GM15510 (cell line): ENCODE measurements at regions not wholly inside any gene's neighbourhood (a gene's known extent, or its start where the extent isn't known, plus 50 kb on each side); places are given as distances from the start of the nearest gene placed in this dataset.

ENCODE experiments used
- POLR2A ChIP-seq: IDR thresholded peaks from 3 replicates; pipeline ENCODE4 v1.6.1; 2011; ENCODE audit warnings: borderline replicate concordance; ENCODE audit not compliant: insufficient read length; ENCODE audit errors: extremely low read depth

DNA sequence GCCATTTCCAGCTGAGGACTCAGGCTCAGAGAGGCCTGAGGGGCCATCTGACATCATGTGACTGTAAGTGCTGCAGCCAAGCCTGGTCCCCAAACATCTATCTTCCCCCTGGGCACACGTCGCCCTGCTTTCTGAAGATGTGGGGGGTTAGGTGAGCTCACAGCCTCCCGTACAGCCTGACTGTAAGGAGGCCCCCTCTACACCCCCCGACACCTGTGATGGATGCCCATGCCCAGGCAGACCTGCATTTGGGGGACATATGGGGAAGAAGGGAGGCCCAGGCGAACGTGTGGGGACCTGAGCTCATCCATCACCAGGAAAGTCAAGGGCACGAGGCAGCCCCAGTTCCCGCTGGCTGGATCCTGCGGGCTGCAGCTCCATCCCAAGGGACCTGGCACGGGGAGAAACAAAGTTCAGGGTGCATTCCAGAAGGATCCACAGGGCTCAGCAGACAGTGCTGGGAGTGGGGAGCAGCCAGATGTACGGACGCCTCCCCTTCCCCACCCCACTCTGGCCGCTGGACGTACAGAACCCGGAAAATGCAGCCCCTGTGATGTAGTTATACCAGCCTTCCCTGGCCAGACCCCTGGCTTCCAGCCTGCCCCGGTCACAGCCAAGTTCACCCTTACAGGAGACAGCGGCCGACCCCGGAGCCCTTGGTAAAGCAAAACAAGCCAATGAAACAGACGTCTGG, 1431.4 kb downstream of the BRD1 start:
- no peak for TF ChIP-seq POLR2A

DNA sequence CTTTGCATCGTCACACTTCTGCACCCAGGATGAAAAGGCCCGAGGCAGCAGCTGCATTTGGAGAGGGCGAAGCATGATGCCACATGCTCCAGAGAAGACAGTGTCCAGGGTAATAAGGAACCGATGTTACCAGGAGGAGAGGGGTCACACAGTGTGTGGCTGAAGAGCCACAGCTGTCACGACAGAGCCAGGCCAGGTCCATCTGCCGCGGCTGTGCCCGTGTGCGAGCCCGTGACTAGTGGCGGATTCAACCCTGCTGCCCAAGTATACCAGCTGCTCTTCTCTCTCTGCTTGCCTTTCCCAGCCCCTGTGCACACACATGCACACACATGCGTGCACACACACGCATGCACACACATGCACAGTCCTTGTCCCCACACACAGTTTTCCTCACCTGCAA, 1432.5 kb downstream of the BRD1 start:
- no peak for TF ChIP-seq POLR2A

DNA sequence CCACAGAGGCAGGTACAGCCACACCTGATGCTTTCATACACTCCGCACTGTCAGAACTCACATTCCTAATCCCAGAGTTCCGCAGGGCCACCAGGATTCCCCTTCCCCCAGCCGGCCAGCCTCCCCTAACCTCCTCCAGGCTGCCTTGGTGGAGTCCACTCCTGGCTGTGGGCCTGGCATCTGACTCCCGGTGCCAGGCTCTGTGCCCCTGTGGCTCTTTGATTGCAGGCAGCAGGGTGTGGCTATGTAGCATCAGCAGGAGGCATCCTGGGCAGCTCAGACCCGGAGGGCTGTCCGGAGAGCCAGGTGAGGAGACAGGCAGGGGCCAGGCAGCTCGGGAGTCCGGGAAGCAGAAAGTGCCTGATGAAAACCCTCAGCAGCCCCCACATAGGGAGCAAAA, 1432.9 kb downstream of the BRD1 start:
- no peak for TF ChIP-seq POLR2A

DNA sequence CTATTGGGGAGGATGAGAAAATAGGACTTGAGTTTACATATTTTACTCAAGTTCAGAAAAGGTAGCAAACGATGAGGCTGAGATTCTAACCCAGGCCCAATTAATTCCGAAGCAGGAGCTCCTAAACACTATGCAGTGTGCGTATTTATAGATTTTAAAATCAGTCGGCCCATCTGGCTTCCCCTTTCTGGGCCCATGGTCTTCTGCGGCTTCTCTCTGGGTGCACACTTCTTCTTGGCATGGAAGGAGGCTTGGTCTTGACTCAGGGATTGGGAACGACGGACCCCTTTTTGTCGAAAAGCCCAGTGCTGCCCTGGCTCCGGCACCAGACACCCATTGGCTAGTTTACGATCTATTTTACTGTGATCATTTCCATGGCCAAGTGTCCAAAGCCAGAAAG, 1433.8 kb downstream of the BRD1 start:
- TF ChIP-seq POLR2A = no peak

DNA sequence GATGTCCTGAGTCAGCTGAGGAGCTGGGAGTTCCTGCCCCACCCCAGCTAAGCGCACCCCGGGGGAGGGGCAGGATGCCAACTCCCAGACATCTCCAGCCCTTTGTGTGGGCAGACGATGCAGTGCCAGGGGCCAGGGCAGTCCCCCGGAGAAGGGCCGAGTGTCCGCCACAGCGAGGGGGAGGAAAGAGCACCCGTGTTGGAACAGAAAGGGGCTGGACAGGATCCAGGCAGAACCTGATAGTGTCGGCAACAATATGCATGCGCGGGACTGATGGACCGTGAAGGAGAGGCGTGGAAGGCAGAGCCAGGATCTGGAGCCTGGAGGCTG, 1434.7 kb downstream of the BRD1 start:
- no peak for TF ChIP-seq POLR2A

DNA sequence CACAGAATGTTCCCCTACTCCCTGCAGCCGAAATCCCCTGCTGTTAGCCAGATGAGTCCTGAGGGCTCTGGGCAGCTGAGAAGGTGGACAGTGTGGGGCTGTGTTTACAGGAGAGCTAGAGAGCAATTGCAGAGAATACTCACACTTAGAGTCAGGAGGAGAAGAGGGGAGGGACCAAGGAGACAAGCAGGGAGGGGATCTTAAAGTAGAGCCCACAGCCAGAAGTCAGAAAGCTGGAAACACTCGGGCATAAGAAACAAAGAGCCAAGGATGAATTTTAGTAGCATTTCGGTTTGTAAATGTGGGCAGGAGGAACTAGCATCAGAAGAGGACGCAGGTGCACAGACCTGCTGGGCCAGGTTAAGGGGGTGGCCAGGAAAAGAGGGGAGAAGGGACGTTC, 1435.9 kb downstream of the BRD1 start:
- no peak for TF ChIP-seq POLR2A

DNA sequence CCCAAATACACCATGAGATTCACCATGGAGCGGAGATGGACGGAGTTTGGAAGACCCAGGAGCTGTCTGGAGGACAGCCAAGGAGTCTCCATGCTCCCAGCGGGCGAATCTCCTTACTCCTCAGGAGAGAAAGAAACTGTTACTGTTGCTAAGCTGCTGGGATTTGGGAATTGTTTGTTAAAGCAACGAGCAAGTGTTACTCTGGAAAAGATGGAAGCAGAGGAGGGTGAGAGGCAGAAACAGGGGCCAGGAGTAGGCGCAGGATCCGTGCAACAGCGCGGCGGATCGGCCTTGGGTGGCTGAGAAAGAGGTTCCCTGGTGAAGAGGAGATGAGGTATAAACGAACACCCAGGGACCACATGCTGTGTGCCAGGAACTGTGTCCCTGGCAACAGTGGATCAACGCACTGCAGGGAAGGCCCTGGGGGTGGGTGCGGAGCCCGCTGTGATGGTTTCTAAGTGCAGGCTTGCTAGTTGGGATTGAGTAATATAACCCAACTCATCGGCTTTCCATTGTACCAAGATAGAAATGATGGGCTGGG, 1436.4 kb downstream of the BRD1 start:
- no peak for TF ChIP-seq POLR2A

DNA sequence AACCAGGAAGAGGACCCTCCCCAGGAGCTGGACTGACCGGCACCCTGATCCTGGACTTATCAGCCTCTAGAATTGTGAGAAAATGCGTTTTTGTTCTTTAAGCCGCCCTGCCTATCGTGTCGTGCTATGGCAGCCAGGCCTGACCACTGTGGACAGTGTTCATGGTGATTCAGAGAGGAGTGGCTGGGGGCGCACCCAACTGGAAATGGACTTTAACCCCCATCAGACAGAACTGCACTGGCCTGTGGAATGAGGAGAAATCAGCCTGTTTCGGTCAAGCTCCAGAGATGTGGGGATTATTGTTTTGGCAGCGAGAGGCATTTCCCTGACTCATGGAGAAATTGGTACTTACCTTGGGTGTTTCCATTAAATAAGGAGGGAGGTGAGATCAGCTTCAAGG, 1437.8 kb downstream of the BRD1 start:
- TF ChIP-seq POLR2A = no peak

DNA sequence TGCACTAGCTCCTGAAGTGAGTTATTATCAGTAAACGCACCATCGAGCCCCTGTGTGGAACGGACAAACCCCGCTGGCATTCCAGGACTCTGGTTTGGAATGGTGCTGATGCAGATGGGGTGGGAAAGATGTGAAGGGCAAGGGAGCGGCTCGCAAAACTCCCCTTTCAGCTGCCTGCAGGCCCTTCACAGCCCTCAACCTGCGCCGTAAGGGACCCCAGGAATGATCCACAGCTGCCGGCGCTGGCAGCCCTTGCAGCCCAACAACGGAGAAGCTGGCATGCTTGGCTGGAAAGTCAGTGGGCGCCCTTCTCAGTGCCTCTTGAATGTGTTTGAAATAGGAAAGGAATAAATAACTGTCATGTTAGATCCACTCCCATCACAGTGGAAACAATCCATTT, 1445.5 kb downstream of the BRD1 start:
- TF ChIP-seq POLR2A = no peak

DNA sequence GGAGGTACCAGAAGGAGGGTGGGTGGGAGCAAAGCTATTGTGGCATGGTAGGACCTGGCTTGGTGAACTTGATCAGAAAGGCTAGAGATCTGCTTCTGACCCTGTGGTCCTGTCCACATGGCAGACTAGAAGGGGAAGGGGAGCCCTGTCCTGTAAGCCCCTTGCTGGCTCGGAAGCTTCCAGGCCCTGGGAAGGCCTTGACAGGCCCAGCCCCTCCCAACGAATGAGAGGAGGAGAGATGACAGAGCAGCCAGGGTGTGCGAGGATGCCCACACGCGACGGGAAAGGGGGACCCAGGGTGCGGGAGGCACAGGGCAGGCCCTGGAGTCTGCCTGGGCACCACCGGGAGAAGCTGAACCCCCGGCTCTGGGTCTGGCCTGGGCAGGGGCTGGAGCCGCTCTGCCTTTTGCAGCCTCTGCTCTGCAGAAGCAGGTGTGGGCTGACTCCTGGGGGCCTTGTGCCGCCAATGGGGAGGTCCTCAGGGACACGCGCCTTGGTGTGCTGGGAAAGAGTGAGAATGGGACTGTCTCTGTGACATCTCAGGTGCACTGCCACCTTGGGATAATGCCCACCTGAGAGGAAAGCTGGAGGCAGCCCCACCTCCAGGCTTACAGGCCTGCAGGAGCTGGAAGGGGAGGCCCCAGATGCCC, 1447.5 kb downstream of the BRD1 start:
- no peak for TF ChIP-seq POLR2A

DNA sequence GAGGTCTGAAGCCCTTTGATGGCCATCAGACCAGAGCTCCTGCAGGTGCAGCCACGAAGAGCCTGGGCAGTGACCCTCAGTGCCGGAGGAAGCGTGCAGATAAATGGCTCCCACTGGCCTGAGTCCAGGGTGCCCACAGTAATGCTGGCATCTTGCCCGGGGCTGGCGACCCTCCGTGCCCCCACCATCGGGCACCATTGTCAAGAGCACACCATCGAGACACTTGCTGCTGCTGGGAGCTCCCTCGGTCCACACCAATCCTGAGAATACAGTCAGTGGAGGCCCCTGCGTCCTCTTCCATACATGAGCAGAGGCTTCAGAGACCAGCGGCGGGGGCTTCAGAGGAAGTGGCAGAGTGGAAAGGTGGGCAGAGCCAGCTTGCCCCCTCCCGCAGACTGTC, 1448.3 kb downstream of the BRD1 start:
- no peak for TF ChIP-seq POLR2A

DNA sequence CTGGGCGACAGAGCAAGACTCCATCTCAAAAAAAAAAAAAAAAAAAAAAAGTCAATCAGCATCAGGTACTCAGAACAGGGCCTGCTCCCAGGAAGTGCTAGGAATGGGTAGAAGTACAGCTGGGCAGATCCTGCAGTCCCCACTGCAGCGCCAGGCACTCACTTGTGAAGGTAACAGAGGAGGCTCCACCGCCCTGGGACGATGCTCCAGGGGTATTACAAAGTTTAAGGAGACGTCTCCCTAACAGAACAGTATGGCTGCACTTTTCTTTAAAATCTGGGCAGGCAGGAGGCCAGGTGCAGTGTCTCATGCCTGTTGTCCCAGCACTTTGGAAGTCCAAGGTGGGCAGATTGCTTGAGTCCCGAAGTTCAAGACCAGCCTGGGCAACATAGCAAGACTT, 1449.0 kb downstream of the BRD1 start:
- no peak for TF ChIP-seq POLR2A

DNA sequence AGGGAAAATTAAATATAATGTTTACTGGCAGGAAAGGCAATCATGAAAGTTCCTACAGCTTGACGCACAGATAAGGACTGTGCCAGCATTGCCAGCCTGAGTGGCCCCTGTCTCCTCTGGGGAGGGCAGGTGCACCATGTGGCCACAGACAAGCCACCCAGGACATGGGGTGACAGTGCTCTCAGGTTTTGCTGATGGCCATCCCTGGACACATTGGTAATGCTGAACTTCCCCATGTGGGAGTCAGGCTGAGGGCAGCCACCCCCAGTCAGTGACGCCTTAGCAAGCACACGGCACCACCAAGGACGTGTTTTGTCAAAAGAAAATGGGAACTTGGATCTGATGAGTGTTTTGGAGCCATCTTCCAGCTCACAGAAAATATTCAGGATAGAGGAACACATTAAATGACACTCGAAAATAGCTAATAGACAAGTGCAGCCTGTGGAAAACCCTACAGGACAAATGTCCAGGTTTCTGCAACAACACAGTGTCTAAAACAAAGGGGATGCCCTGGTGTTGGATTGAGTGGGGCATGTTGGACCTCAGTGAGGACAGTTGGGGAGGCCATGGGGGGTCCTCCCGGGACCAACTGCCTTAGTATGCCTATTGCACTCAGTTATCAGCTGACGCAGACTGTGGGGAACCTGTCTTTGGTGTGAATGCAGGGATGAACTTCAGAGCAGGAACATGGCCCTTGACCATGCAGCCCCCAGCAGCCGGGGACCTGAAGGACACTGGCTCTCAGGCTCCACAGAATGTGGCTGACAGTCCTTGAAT, 1450.5 kb downstream of the BRD1 start:
- TF ChIP-seq POLR2A = no peak

DNA sequence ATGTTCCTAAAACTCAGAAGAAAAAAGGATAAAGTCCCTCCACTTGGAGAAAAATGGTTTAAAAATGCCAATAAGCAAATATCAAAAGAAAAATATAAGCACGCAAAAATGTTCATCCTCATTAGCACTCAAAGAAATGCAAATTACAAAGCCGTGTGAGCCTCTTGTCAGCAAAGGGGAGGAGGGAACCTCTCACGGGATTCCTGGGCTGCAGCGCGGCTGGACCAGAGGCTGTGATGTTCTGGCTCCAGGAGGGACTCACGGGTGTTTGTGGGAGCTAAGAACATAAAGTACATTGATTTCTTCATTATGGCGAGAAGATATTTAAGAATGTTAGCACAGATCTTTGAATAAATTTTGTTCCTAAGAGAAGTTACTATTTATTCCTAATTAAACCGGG, 1451.2 kb downstream of the BRD1 start:
- TF ChIP-seq POLR2A = no peak

DNA sequence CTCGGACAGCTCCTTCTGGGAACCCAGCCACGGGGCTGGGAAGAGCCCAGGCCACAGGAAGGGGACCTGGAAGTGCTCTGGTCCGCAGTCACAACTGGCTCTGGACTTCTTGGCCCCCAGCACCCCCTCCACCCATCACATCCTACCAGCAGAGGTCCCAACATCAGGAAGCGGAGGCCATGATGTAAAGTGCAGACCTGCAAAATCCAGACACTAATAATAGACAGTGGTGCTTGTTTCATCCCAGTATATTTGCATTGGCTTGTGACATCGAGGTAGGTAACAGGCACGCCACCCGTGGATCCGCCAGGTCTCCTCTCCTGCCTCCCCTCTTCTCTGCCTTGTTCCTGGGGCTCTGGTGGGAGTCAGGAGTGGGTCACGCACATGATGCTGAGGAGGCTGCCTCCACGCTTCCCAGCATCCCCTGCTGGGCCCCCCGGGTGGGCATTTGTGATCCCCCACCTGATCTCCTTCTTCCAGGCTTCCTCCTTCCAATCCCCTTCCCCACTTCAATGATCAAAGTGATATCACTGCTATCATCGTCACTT, 1454.0 kb downstream of the BRD1 start:
- TF ChIP-seq POLR2A = no peak
